Raji (cell line): ENCODE measurements at regions not wholly inside any gene's neighbourhood (a gene's known extent, or its start where the extent isn't known, plus 50 kb on each side); places are given as distances from the start of the nearest gene placed in this dataset.

ENCODE experiments used
- POLR2A ChIP-seq: IDR thresholded peaks from 2 replicates; pipeline ENCODE4 v1.6.1; 2011; ENCODE audit warnings: low read depth, low read length, control low read depth; ENCODE audit not compliant: insufficient read depth

DNA sequence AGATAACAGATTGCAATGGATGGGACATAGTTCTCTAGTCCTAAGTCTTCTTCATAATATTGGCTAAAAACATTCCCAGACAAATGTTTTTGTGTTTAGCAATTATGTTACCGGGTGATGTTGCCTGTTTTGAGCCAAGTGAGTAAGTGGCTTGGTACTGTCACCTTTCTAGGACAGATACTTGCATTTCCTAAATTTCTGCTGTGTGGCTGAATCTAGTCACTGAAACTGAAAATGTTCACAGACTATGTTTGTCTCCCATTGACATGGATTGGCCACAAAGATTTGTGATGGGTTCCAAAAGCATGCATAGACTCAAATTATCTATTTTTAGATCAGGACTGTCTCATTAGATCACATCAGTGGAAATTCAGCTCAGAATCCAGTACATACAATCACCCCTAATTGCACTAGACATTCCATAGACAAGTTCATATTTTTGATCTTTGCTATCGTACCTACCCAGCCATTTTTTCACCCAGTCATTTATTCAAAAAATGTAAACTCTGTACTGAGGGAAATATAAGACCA, 1222.1 kb upstream of the AUTS2 start:
- no peak for TF ChIP-seq POLR2A

DNA sequence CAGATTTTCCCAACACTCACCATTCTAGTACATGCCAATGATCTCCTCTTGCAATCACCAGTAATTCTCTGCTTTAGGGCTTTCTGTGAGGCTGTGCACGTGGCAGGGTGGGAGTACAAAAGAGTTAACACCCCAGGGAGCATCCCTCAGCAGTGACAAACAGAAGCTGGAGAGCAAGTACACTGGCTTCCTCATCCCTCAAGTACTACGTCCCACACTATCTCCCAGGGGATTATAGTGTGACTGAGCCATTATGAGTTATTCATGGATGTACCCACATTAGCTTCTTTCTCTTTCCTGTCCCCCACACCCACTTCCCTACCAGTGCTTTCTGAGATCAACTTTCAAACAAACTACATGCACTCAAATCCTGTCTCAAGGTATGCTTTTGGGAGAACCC, 1216.5 kb upstream of the AUTS2 start:
- TF ChIP-seq POLR2A: no peak

DNA sequence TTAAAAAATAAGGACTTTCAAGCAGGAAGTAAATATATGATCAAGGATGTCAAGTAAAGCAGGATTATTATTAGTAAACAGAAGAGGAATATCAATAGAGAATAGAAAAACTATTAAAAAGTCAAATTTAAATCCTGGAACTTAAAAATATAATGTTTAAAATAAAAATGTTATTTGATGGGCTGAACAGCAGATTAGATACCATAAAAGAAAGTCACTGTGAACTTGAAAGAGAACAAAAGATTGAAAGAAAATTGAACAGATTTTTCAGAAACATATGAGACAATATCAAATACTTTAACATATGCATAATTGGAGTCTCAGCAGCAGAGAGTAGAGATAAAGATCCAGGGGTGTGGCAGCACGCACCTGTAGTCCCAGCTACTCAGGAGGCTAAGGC, 1213.7 kb upstream of the AUTS2 start:
- TF ChIP-seq POLR2A: no peak

DNA sequence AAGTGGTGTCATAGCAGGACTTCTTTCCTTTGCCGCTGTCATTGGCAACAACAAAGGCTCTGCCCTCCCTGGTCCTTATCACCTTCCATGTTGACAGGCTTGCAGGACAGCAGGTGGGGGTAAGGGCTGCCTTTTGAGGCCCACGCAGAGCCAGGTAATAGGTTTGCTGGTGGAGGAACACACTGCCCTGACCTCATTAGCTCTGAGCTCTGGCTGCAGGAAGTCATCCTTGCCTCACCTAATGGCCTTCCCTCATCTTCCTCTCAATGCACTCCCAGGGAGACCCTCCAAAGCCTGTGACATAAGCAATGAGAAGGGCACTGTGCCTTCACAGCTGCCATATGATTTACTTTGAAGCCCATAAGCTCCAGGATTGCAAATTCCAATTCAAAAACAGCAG, 1205.2 kb upstream of the AUTS2 start:
- TF ChIP-seq POLR2A: no peak

DNA sequence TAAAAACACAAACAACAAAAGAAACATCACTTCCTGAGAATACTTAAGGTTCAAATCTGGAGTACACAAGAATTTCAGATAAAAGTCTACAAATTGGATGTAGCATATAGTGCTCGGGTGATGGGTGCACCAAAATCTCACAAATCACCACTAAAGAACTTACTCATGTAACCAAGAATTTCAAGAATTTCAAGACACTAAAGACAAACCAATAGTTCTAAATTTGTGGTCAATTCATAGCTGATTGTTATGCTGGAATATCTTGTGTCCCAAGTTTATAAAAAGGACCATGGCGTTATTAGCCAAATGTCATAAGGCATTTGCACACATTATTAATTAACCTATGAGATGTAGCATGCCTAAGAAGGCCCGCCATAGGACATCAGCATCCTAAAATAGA, 1204.1 kb upstream of the AUTS2 start:
- no peak for TF ChIP-seq POLR2A

DNA sequence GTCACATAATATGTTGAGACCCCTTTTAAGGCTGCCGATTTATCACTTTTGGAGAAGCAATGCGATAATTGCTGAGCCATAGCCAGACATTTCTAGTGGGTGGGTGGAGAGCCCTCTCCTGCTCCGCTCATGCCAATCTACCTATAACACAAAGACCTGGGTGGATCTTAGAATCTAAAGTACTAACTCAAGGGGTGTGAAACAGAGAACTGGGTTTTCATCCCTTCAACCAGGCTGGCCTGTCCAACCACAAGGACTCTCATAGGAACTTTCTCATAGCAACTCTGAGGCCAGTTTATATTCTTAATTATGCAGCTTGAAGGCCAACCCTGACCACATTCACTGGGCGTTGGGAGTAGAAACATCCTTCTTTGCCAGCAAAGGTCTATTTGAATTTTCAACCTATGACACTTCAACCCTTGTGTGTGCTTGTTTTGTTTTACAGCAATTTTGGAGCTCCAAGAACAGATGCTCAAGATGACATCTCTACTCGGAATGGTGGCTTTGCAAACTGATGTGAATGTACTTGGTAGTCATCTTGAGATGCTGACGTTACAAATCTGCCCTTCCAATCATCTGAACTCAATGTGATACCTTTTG, 1198.2 kb upstream of the AUTS2 start:
- TF ChIP-seq POLR2A: no peak

DNA sequence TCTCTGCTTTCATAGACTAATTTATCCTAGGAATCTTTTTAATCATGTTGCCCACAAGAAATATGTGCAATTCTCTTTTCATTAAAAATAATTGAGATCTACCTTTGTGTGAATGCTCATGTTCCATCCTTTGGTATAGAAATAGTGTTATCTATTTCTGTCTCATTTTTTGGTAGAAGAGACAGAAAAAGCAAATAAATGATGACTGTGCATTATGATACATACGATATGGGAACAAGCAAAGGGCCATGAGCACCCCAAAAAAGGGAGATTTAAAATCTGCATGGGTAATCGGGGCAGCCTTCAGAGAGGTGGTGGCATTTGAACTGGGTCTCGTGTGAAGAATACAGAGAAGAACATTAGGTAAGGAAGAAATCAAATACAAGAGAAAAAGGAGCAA, 1197.5 kb upstream of the AUTS2 start:
- TF ChIP-seq POLR2A: no peak

DNA sequence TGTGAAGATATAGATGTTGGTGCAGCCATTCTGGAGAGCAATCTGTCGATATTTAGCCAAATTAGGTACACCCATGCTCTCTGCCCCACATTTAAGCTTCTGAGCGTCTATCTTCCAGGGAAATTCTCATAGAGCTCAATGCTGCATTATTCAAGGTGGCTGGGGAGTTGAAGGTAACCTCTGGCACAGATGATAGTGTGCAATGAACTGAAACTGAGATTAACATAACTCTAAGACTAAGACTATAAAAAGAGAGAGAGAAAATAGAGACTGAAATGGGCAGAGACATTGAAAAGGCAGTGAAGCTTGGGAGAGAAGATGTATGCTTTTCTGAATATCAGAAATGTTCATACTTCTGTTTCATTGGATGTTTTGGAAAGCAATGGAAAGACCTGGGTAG, 1197.0 kb upstream of the AUTS2 start:
- TF ChIP-seq POLR2A: no peak

DNA sequence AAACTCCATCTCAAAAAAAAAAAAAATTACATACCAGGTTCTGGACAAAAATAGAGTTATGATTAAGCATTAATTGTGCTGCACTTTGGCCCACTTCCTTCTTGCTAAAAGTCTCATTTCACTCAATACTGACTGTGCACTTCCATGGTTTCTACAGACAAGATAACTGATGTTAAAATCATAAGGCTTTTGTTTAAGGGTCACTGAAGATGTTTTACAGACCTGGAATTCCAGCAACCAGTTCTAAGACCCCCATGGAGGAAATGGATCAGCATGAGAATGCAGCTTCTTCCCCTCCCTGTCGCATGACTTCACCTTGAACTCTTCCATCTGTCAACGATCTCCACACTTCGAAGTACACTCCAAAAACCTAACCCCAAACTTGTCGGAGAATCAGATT, 1191.8 kb upstream of the AUTS2 start:
- no peak for TF ChIP-seq POLR2A

DNA sequence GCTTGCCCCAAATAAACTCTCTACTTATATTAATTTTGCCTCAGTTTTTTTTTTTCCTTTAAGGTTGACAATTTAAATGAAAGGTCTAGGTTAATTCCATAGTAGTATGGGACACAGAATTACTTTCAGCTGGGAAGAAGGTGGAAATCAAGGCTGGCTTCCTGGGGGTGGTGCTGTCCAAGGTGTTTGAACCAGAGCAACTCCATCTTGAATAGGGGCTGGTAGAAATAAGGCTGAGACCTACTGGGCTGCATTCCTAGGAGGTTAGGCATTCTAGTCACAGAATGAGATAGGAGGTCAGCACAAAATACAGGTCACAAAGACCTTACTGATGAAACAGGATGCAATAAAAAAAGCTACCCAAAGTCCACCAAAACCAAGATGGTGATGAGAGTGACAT, 1190.8 kb upstream of the AUTS2 start:
- no peak for TF ChIP-seq POLR2A

DNA sequence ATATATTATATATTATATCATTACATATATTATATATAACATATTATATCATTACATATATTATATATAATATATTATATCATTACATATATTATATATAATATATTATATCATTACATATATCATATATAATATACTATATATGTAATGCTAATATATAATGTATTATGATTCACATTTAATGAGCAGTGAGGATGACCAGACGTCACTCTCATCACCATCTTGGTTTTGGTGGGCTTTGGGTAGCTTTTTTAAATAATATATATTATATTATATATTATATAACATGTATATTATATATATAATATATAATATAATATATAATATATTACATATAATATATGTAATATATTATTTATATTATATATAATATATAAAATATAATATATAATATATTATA, 1189.4 kb upstream of the AUTS2 start:
- no peak for TF ChIP-seq POLR2A

DNA sequence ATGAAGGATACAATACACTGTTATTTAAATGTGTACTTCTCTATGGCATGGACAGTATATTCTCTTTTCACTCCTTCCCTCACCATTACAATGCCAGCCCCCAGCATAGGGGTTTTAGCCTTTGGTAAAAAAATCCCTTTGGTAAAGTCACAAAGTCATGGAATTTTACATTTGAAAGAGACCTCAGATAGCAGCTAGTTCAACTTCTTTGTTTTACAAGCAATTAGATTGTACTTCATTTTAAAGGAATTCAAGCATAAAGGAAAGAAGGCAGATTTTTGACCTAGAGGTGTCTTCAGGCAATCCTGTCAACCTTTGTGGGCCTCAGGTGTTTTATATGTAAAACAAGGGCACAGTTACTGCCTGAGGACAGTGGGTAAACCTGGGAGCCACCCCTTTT, 1188.4 kb upstream of the AUTS2 start:
- TF ChIP-seq POLR2A: no peak

DNA sequence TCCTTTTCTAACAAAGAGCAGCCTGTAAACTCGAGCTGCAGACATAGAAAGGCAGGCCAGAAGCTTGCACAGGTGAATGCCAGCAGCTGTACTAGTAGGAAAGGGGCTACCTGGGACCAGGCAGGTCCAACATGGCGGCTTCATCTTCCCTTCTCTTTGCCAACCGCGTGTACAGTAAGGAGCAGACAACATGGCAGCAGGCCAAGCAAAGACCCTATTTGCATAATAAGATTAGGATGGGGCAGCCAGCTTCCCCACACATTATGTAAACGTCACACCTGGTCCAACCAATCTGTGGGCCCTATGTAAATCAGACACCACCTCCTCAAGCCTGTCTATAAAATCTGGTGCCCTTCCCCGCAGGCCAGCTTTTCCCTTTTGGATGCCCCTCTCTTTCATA, 1186.5 kb upstream of the AUTS2 start:
- TF ChIP-seq POLR2A: no peak

DNA sequence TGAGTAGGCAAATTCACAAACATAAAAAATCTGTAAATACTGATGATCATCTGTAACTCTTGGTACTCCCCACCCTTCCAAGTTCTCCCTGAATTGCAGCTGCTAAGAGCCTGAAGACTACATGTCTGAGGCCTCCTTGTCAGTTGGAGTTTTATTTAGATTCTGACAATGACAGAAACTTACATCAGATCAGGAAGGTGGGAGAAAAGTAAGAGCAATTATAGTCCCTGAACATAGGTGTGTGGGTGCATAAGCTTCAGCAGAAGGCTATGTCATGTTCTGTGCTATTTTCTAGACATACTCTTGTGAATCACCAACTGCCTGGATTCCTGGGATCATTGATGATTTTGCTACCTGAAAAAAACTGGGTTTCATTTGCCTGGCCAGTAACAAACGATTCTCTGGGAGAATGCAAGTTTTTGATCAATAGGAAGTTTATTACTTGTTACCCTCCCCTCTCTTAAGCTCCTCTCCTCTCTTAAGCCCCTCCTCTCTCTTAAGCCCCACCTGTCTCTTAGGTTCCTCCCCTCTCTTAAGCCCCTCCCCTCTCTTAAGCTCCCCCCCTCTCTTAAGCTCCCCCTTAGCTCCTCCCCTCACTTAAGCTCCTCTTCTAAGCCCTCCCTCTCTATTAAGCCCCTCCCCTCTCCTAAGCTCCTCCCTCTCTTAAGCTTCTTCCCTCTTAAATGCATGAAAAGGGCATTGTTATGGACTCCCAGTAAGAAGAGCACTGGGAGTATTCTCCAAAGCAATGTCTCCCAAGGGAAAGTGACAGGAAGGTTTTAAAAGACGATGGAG, 1183.4 kb upstream of the AUTS2 start:
- no peak for TF ChIP-seq POLR2A

DNA sequence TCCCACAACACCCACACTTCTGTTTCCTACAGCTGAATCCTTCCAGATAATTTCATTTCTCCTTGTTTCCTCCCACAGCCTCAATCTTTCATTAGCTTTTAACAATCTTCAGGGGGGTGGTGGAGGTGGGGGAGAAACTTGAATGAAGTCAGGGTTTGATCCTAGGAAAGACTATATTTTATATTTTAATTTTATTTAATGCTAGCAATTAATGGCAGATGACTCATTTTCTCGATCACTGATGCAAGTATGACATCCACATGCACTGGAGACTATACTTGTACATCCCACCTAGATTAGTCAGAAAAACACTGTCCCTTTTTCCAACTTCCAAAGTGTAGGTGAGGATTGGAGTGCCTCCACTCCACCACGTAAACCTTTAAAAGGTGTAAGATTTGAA, 1181.3 kb upstream of the AUTS2 start:
- TF ChIP-seq POLR2A: no peak

DNA sequence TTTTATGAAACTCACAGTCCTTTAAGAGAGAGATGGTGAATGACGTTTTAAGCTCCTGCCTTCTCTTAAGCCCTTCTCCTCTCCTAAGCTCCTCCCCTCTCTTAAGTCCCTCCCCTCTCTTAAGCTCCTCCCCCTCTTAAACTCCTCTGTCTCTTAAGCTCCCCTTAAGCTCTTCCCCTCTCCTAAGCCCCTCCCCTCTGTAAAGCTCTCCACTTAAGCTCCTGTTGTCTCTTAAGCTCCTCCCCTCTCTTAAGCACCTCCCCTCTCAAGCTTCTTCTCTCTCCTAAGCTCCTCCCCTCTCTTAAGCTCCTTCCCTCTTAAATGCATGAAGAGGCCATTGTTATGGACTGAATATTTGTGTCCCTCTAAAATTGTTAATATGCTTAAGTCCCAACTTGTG, 1180.6 kb upstream of the AUTS2 start:
- no peak for TF ChIP-seq POLR2A

DNA sequence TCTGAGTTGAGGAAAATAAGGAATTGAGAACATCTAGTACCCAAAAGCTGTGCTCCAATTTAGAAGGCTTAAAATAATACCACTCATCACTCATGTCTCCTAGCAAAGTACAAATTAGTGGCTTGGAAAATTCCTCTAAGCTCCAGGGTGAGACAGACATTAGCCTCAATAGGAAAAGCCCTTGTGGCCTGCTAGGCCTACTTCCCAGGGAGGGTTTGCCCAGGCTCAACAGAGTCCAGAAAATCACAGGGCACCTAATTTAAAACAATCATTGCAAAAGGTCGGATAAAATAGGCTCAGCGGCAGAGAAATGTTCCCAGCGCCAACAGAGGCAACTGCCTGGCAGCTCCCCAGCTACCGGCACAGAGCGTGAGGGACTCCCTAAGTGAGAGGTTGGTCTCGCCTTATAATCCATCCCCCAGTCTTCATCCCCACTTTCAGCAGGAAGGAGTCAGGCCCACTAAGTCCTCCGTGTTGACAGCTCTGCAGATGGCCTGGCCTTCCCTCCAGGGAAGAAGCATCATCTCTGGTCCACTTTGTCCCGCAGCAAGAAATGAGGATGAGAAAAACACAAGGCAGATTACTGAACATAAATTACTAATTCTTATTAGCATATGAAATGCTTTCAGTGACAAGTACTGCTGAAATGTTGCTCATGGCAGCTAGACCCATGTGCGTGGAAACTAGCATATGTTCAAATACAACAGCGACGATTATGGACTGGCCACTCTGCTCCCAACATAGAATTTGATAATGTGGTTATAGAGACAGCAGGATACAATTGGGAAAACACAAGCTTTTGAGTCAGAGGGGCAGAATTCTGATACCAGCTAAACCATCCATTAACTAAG, 1177.7 kb upstream of the AUTS2 start:
- TF ChIP-seq POLR2A: no peak

DNA sequence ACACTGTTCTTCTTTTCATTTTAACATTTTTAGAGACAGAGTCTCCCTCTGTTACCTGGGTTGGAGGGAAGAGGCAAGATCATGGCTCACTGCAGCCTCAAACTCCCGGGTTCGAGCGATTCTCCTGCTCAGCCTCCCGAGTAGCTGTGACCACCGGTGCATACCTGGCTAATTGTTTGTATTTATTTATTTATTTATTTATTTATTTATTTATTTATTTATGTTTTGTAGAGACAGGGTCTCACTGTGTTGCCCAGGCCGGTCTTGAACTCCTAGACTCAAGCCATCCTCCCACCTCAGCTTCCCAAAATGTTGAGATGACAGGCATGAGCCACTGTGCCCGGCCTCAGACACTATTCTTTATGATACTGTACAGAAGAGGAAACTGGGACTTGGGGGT, 1176.6 kb upstream of the AUTS2 start:
- TF ChIP-seq POLR2A: no peak
